GM12891 (cell line): ENCODE measurements at regions not wholly inside any gene's neighbourhood (a gene's known extent, or its start where the extent isn't known, plus 50 kb on each side); places are given as distances from the start of the nearest gene placed in this dataset.

Experiments used
- POLR2A ChIP-seq: IDR thresholded peaks from 2 replicates; pipeline ENCODE4 v1.6.1; 2011; ENCODE audit warnings: low read depth, low read length, control low read depth
- POLR2AphosphoS5 ChIP-seq: IDR thresholded peaks from 2 replicates; pipeline ENCODE4 v1.6.1; 2011; ENCODE audit warnings: low read depth, low read length, control low read depth

DNA sequence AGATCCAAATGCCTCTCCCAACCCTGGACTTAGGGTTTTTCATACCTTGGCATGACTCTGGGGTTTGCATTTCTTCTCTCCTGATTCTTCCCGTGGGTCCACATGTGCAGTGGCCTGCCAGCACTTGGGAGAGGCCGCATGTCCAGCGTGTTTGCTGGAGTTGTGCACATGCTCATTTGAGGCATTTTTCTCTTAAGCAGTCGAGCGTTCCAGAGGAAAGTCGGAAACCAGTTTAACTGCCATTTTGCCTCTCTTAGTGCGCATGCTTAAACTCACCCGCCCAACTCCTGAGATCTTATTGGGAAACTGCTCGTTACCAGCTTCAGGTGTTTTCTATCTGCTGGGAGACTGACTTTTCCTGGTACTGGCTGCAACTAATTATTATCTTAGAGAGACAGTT is 888.4 kb upstream of the PHF14 start:
- no peak for TF ChIP-seq POLR2AphosphoS5
- no peak for TF ChIP-seq POLR2A
